Occipital lobe (tissue), 1 donor: ENCODE measurements at regions not wholly inside any gene's neighbourhood (a gene's known extent, or its start where the extent isn't known, plus 50 kb on each side); places are given as distances from the start of the nearest gene placed in this dataset.

ENCODE experiments used
- DNase-seq: peaks from one replicate; lab custom pipeline; 2025; lab: John Stamatoyannopoulos, UW

GRCh38 chr21:22554690-22555316 is 1556.6 kb downstream of the NCAM2 start:
- DNase-seq = no peak

GRCh38 chr21:22556829-22557228 is 1558.6 kb downstream of the NCAM2 start:
- DNase-seq = no peak

GRCh38 chr21:22561946-22562345 is 1563.7 kb downstream of the NCAM2 start:
- no peak for DNase-seq

GRCh38 chr21:22573834-22574233 is 1575.6 kb downstream of the NCAM2 start:
- DNase-seq = no peak

- no peak for DNase-seq
Observed at GRCh38 chr21:22575165-22575584, 1577.0 kb downstream of the NCAM2 start.

GRCh38 chr21:22579741-22580140 is 1581.5 kb downstream of the NCAM2 start:
- no peak for DNase-seq

- no peak for DNase-seq
Observed at GRCh38 chr21:22582026-22582425, 1583.8 kb downstream of the NCAM2 start.

- no peak for DNase-seq
Observed at GRCh38 chr21:22584308-22584707, 1586.1 kb downstream of the NCAM2 start.

GRCh38 chr21:22585558-22585957 is 1587.3 kb downstream of the NCAM2 start:
- DNase-seq = no peak

GRCh38 chr21:22597660-22598255 is 1599.5 kb downstream of the NCAM2 start:
- no peak for DNase-seq

GRCh38 chr21:22609802-22610201 is 1611.6 kb downstream of the NCAM2 start:
- DNase-seq = no peak

- no peak for DNase-seq
Observed at GRCh38 chr21:22627911-22628310, 1629.7 kb downstream of the NCAM2 start.

GRCh38 chr21:22630953-22631465 is 1632.8 kb downstream of the NCAM2 start:
- no peak for DNase-seq

- no peak for DNase-seq
Observed at GRCh38 chr21:22632176-22632575, 1634.0 kb downstream of the NCAM2 start.

GRCh38 chr21:22649246-22649645 is 1651.0 kb downstream of the NCAM2 start:
- no peak for DNase-seq

GRCh38 chr21:22650226-22650625 is 1652.0 kb downstream of the NCAM2 start:
- no peak for DNase-seq

- DNase-seq = no peak
Observed at GRCh38 chr21:22657781-22658180, 1659.6 kb downstream of the NCAM2 start.

- no peak for DNase-seq
Observed at GRCh38 chr21:22670148-22670547, 1671.9 kb downstream of the NCAM2 start.

GRCh38 chr21:22679207-22679606 is 1681.0 kb downstream of the NCAM2 start:
- no peak for DNase-seq

GRCh38 chr21:22691658-22692057 is 1693.4 kb downstream of the NCAM2 start:
- DNase-seq = no peak

- no peak for DNase-seq
Observed at GRCh38 chr21:22703521-22703920, 1705.3 kb downstream of the NCAM2 start.

GRCh38 chr21:22710721-22711120 is 1712.5 kb downstream of the NCAM2 start:
- no peak for DNase-seq

- DNase-seq = no peak
Observed at GRCh38 chr21:22711636-22712035, 1713.4 kb downstream of the NCAM2 start.
